K562 (cell line): ENCODE measurements at regions not wholly inside any gene's neighbourhood (a gene's known extent, or its start where the extent isn't known, plus 50 kb on each side); places are given as distances from the start of the nearest gene placed in this dataset.
A peak's percentile ranks its signal among the peaks of the same experiment; 100 is the strongest.

Experiments
- BRD9 ChIP-seq: fragments of 450-650 bp; IDR thresholded peaks from 2 replicates; pipeline ENCODE4 v1.6.1; 2018; ENCODE audit warnings: low read depth; ENCODE audit not compliant: partially characterized antibody
- JUN ChIP-seq, 2 experiments: sonication (generic) in 1 of 2; formaldehyde crosslinking in 1 of 2; IDR thresholded peaks; 2 replicates each; pipeline versions ENCODE4 v1.6.1 to v1.8.0; 2012 to 2022; ENCODE audit warnings: borderline replicate concordance in 2 of 2, mild to moderate bottlenecking in 2 of 2, improper control_type of control experiment in 1 of 2, low read depth in 1 of 2, low read length in 1 of 2, missing genetic modification reagents in 1 of 2
- MAZ ChIP-seq, 2 experiments: fragments of 450-650 bp in 1 of 2; sonication (generic) in 1 of 2; formaldehyde crosslinking; IDR thresholded peaks in 1 of 2; conservative IDR thresholded peaks in 1 of 2; 2 replicates each; pipeline versions ENCODE4 v1.4.0 to v1.5.0; 2020; ENCODE audit warnings: mild to moderate bottlenecking in 1 of 2, missing genetic modification reagents in 1 of 2
- NCOA1 ChIP-seq: fragments of 450-650 bp; IDR thresholded peaks from 2 replicates; pipeline ENCODE4 v1.6.1; 2016; ENCODE audit warnings: low read depth
- NCOR1 ChIP-seq: fragments of 450-650 bp; IDR thresholded peaks from 2 replicates; pipeline ENCODE4 v1.6.1; 2016; ENCODE audit warnings: mild to moderate bottlenecking, moderate library complexity
- NFE2L1 ChIP-seq: fragments of 450-650 bp; IDR thresholded peaks from 2 replicates; pipeline ENCODE4 v1.6.1; 2016; ENCODE audit warnings: missing genetic modification characterization, low read depth, mild to moderate bottlenecking, missing compliant biosample characterization, moderate library complexity, borderline replicate concordance
- NFXL1 ChIP-seq: fragments of 450-650 bp; formaldehyde crosslinking; IDR thresholded peaks from 2 replicates; pipeline ENCODE4 v1.4.0; 2021; ENCODE audit warnings: mild to moderate bottlenecking
- NUFIP1 ChIP-seq: fragments of 450-650 bp; IDR thresholded peaks from 2 replicates; pipeline ENCODE4 v1.6.1; 2018; ENCODE audit not compliant: partially characterized antibody
- PML ChIP-seq: IDR thresholded peaks from 2 replicates; pipeline ENCODE4 v1.6.1; 2012; ENCODE audit warnings: low read length, inconsistent platforms
- SMARCE1 ChIP-seq: fragments of 450-650 bp; IDR thresholded peaks from 2 replicates; pipeline ENCODE4 v1.7.1; 2016; ENCODE audit warnings: mild to moderate bottlenecking
- YY1 ChIP-seq, 3 experiments: IDR thresholded peaks; 2 replicates each; pipeline ENCODE4 v1.6.1; 2011; ENCODE audit warnings: low read length in 2 of 3, mild to moderate bottlenecking in 2 of 3, moderate library complexity in 2 of 3, borderline replicate concordance in 1 of 3, control low read depth in 1 of 3, low read depth in 1 of 3; ENCODE audit not compliant: insufficient read depth in 3 of 3, insufficient replicate concordance in 2 of 3, control insufficient read depth in 1 of 3, insufficient read length in 1 of 3; ENCODE audit errors: extremely low read depth in 1 of 3
- ZC3H11A ChIP-seq: IDR thresholded peaks from 2 replicates; pipeline ENCODE4 v1.6.1; 2012; ENCODE audit warnings: low read depth, low read length, improper control_type of control experiment
- ZNF586 ChIP-seq: fragments of 450-650 bp; formaldehyde crosslinking; conservative IDR thresholded peaks from 2 replicates; pipeline ENCODE4 v1.4.0; 2020; ENCODE audit warnings: mild to moderate bottlenecking, moderate library complexity
- ZNF696 ChIP-seq: fragments of 250-450 bp; sonication (Bioruptor Pico); conservative IDR thresholded peaks from 2 replicates; pipeline ENCODE4 v1.4.0; 2020; ENCODE audit warnings: mild to moderate bottlenecking, moderate library complexity
- TF ChIP-seq, protein P1 (sequence below): fragments of 450-650 bp; IDR thresholded peaks from 2 replicates; pipeline ENCODE4 v1.6.1; 2016; ENCODE audit warnings: mild to moderate bottlenecking, moderate library complexity

DNA sequence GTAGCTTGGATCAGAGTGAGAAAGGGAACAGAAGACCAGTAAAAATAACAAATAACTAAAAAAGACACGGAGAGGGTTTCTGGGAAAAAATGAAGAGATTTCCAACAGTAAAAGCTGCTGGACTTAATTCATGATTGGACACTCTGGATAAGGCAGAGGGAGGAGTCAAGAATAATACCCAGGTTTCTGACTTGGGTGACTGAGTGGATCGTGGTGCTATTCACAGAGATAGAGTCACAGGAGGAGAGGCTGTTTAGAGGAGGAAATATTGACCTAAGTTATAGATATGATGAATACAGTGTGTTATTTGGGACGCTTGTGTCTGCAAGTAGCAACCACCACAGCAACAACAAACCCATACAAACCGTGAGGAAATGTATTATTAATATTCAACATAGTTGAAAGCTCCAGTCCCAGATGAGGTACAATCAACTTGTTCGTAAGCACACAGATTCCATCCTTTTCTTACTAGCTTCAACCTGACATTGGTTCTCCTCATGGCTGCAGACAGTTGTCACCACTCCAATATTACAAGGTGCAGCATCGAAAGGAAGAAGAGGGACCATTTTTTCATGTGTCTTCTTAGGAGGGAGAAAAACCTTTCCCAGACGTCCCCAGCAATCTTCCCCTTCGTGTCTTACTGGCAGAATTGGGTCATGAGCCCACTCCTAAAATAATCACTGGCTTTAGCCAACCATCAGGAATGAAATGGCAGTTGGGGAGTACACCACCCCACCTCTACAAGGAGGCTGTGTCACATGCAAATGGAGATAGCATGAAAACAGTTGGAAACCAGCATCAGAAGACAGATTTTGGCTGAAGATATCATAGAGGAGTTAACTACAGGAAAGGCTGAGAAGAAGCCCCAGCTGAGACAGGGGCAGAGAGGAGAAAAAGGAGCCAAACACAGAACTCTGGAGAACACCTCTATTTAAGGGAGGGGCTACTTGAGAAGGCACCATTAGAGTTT is 387.8 kb downstream of the SHQ1 start (continued):
- TF ChIP-seq, protein P1, sequence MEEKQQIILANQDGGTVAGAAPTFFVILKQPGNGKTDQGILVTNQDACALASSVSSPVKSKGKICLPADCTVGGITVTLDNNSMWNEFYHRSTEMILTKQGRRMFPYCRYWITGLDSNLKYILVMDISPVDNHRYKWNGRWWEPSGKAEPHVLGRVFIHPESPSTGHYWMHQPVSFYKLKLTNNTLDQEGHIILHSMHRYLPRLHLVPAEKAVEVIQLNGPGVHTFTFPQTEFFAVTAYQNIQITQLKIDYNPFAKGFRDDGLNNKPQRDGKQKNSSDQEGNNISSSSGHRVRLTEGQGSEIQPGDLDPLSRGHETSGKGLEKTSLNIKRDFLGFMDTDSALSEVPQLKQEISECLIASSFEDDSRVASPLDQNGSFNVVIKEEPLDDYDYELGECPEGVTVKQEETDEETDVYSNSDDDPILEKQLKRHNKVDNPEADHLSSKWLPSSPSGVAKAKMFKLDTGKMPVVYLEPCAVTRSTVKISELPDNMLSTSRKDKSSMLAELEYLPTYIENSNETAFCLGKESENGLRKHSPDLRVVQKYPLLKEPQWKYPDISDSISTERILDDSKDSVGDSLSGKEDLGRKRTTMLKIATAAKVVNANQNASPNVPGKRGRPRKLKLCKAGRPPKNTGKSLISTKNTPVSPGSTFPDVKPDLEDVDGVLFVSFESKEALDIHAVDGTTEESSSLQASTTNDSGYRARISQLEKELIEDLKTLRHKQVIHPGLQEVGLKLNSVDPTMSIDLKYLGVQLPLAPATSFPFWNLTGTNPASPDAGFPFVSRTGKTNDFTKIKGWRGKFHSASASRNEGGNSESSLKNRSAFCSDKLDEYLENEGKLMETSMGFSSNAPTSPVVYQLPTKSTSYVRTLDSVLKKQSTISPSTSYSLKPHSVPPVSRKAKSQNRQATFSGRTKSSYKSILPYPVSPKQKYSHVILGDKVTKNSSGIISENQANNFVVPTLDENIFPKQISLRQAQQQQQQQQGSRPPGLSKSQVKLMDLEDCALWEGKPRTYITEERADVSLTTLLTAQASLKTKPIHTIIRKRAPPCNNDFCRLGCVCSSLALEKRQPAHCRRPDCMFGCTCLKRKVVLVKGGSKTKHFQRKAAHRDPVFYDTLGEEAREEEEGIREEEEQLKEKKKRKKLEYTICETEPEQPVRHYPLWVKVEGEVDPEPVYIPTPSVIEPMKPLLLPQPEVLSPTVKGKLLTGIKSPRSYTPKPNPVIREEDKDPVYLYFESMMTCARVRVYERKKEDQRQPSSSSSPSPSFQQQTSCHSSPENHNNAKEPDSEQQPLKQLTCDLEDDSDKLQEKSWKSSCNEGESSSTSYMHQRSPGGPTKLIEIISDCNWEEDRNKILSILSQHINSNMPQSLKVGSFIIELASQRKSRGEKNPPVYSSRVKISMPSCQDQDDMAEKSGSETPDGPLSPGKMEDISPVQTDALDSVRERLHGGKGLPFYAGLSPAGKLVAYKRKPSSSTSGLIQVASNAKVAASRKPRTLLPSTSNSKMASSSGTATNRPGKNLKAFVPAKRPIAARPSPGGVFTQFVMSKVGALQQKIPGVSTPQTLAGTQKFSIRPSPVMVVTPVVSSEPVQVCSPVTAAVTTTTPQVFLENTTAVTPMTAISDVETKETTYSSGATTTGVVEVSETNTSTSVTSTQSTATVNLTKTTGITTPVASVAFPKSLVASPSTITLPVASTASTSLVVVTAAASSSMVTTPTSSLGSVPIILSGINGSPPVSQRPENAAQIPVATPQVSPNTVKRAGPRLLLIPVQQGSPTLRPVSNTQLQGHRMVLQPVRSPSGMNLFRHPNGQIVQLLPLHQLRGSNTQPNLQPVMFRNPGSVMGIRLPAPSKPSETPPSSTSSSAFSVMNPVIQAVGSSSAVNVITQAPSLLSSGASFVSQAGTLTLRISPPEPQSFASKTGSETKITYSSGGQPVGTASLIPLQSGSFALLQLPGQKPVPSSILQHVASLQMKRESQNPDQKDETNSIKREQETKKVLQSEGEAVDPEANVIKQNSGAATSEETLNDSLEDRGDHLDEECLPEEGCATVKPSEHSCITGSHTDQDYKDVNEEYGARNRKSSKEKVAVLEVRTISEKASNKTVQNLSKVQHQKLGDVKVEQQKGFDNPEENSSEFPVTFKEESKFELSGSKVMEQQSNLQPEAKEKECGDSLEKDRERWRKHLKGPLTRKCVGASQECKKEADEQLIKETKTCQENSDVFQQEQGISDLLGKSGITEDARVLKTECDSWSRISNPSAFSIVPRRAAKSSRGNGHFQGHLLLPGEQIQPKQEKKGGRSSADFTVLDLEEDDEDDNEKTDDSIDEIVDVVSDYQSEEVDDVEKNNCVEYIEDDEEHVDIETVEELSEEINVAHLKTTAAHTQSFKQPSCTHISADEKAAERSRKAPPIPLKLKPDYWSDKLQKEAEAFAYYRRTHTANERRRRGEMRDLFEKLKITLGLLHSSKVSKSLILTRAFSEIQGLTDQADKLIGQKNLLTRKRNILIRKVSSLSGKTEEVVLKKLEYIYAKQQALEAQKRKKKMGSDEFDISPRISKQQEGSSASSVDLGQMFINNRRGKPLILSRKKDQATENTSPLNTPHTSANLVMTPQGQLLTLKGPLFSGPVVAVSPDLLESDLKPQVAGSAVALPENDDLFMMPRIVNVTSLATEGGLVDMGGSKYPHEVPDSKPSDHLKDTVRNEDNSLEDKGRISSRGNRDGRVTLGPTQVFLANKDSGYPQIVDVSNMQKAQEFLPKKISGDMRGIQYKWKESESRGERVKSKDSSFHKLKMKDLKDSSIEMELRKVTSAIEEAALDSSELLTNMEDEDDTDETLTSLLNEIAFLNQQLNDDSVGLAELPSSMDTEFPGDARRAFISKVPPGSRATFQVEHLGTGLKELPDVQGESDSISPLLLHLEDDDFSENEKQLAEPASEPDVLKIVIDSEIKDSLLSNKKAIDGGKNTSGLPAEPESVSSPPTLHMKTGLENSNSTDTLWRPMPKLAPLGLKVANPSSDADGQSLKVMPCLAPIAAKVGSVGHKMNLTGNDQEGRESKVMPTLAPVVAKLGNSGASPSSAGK = peak; percentile 39; the same call in 1 of the 2 replicates
- TF ChIP-seq NFXL1 (no peak), NCOR1 (peak; percentile 86), MAZ (CRISPR knock-in tag; conservative IDR thresholded peaks at IDR 0.05 in 1 of 2, IDR thresholded peaks at IDR 0.05 in 1 of 2) (peak in 1 of 2 experiments; percentile 53; a peak in 2 of 4 replicates), YY1 (IDR thresholded peaks at IDR 0.05; ENCODE audit: borderline replicate concordance in 1 of 3, control insufficient read depth in 1 of 3, extremely low read depth in 1 of 3, insufficient read depth in 3 of 3, insufficient read length in 1 of 3, insufficient replicate concordance in 2 of 3, low read depth in 1 of 3, low read length in 2 of 3) (peak in 1 of 3 experiments; percentile 39), NFE2L1 (tag) (no peak), SMARCE1 (peak; percentile 71), ZNF696 (CRISPR knock-in tag) (no peak), NUFIP1 (no peak), PML (0 out of 2 replicates have a peak, but pooled peaks have one; percentile 59), JUN (IDR thresholded peaks at IDR 0.05; ENCODE audit: borderline replicate concordance, low read depth, low read length) (peak; percentile 10; the same call in 1 of the 2 replicates), JUN (CRISPR knock-in tag; IDR thresholded peaks at IDR 0.05; ENCODE audit: borderline replicate concordance) (no peak), NCOA1 (peak; percentile 76; the same call in 1 of the 2 replicates), BRD9 (peak; percentile 38), ZNF586 (CRISPR knock-in tag) (no peak), ZC3H11A (no peak)
